Small intestine (tissue), 7 donors: ENCODE measurements at regions not wholly inside any gene's neighbourhood (a gene's known extent, or its start where the extent isn't known, plus 50 kb on each side); places are given as distances from the start of the nearest gene placed in this dataset.

ENCODE experiments used
- DNase-seq, 2 donors: peaks; one replicate each; pipeline versions ENCODE4 v3.0.0 to v3.0.0-alpha.2; 2013
- FAIRE-seq: peaks from 2 replicates; lab custom pipeline; 2012; peaks lifted over from hg19 to GRCh38; lab: Jason Lieb, UNC
- H3K27ac ChIP-seq, 3 donors: one replicate each; pipeline ENCODE4 v1.5.1; 2013; ENCODE audit warnings: low read length in 2 of 3, mild to moderate bottlenecking in 2 of 3, control low read depth in 1 of 3, inconsistent platforms in 1 of 3, low read depth in 1 of 3, moderate library complexity in 1 of 3
- H3K27me3 ChIP-seq, 3 donors: one replicate each; pipeline ENCODE4 v1.6.1; 2013; ENCODE audit warnings: low read length in 3 of 3, inconsistent platforms in 1 of 3; ENCODE audit not compliant: control insufficient read depth in 3 of 3, insufficient read depth in 3 of 3
- H3K36me3 ChIP-seq, 3 donors: one replicate each; pipeline ENCODE4 v1.6.1; 2013; ENCODE audit warnings: low read length in 3 of 3, inconsistent platforms in 1 of 3, low read depth in 1 of 3, mild to moderate bottlenecking in 1 of 3, moderate library complexity in 1 of 3; ENCODE audit not compliant: control insufficient read depth in 3 of 3, insufficient read depth in 2 of 3
- H3K4me1 ChIP-seq, 3 donors: one replicate each; pipeline ENCODE4 v1.6.1; 2013; ENCODE audit warnings: low read length in 2 of 3, inconsistent platforms in 1 of 3, low read depth in 1 of 3, mild to moderate bottlenecking in 1 of 3, moderate library complexity in 1 of 3; ENCODE audit not compliant: control insufficient read depth in 3 of 3, insufficient read depth in 2 of 3
- H3K4me3 ChIP-seq, 3 donors: one replicate each; pipeline ENCODE4 v1.5.1; 2013; ENCODE audit warnings: low read length in 3 of 3, control low read depth in 1 of 3, inconsistent platforms in 1 of 3, low read depth in 1 of 3, mild to moderate bottlenecking in 1 of 3, moderate library complexity in 1 of 3
- H3K9me3 ChIP-seq, 2 donors: one replicate each; pipeline ENCODE4 v1.6.1; 2013; ENCODE audit warnings: low read depth in 1 of 2, low read length in 1 of 2; ENCODE audit not compliant: control insufficient read depth in 2 of 2, insufficient read depth in 1 of 2
- WGBS, 3 donors: extraction: QIAGEN DNeasy Blood & Tissue Kit; methylation state at CpG; one replicate each; pipeline ENCODE4 v1.1.7; 2013; 5-methylcytosine and 5-hydroxymethylcytosine counted together
- donor health status: healthy with polysubstance abuse.
- donor health status: control.
- donor health status: control.
- donor health status: Bipolar disorder and iron deficiency.
- donor health status: healthy.

GRCh38 chr6:101284131-101284530, 109.4 kb upstream of the GRIK2 start:
- DNase-seq (no peak), FAIRE-seq (no peak)
- Histone ChIP-seq H3K4me3 (no peak overlapping the region), H3K36me3 (no peaks in the 10 kb centered on the region), H3K27me3 (no peaks in the 10 kb centered on the region), H3K4me1 (peaks cover 0 to 3% (median 0%) of the 10 kb centered on the region in 3 donors), H3K9me3 (no peaks in the 10 kb centered on the region), H3K27ac (no peak overlapping the region)
- WGBS, 3 donors = 88 to 96% (median 91%) methylated on average over 6 of the region's 6 CpGs

- FAIRE-seq (no peak), DNase-seq (peak; percentile 16 to 70)
- no peaks in the 10 kb centered on the region for H3K9me3 ChIP-seq
- WGBS, 3 donors = 9 to 29% (median 23%) methylated on average over 2 of the region's 2 CpGs
- H3K4me1 ChIP-seq = peaks cover 0 to 3% (median 0%) of the 10 kb centered on the region in 3 donors
- H3K27me3 ChIP-seq = no peaks in the 10 kb centered on the region
- H3K27ac ChIP-seq = no peak overlapping the region
- H3K36me3 ChIP-seq = no peaks in the 10 kb centered on the region
- H3K4me3 ChIP-seq = no peak overlapping the region
Observed at GRCh38 chr6:101286146-101286545, 107.4 kb upstream of the GRIK2 start.

GRCh38 chr6:101290346-101290745, 103.2 kb upstream of the GRIK2 start:
- Histone ChIP-seq H3K27me3 (no peaks in the 10 kb centered on the region), H3K27ac (no peak overlapping the region), H3K36me3 (no peaks in the 10 kb centered on the region), H3K9me3 (peaks cover 0 to 9% of the 10 kb centered on the region in 2 donors), H3K4me1 (peaks cover 0 to 3% (median 0%) of the 10 kb centered on the region in 3 donors), H3K4me3 (no peak overlapping the region)
- FAIRE-seq (no peak), DNase-seq (no peak)
- WGBS, 3 donors = 79 to 84% (median 83%) methylated on average over 2 of the region's 2 CpGs

- Histone ChIP-seq H3K4me3 (no peak overlapping the region), H3K36me3 (no peaks in the 10 kb centered on the region), H3K9me3 (peaks cover 0 to 9% of the 10 kb centered on the region in 2 donors), H3K27ac (no peak overlapping the region), H3K27me3 (no peaks in the 10 kb centered on the region), H3K4me1 (no peaks in the 10 kb centered on the region)
- DNase-seq (no peak), FAIRE-seq (no peak)
- 81 to 87% (median 83%) methylated on average over 5 of the region's 5 CpGs for WGBS, 3 donors
Observed at GRCh38 chr6:101294051-101294638, 99.4 kb upstream of the GRIK2 start.

- no peak overlapping the region for H3K4me3 ChIP-seq
- DNase-seq (no peak), FAIRE-seq (no peak)
Observed at GRCh38 chr6:101294676-101295075, 98.8 kb upstream of the GRIK2 start.

GRCh38 chr6:101296169-101296960, 97.1 kb upstream of the GRIK2 start:
- Histone ChIP-seq H3K4me1 (no peaks in the 10 kb centered on the region), H3K27ac (no peak overlapping the region), H3K9me3 (peaks cover 0 to 9% of the 10 kb centered on the region in 2 donors), H3K27me3 (no peaks in the 10 kb centered on the region), H3K36me3 (no peaks in the 10 kb centered on the region), H3K4me3 (no peak overlapping the region)
- WGBS, 3 donors = 63 to 73% (median 65%) methylated on average over 6 of the region's 6 CpGs
- FAIRE-seq (no peak), DNase-seq (no peak)

More at GRCh38 chr6:101294676-101295075, 98.8 kb upstream of the GRIK2 start:
- no peaks in the 10 kb centered on the region for H3K36me3 ChIP-seq
- H3K9me3 ChIP-seq = peaks cover 0 to 9% of the 10 kb centered on the region in 2 donors
- H3K27me3 ChIP-seq = no peaks in the 10 kb centered on the region
- H3K27ac ChIP-seq = no peak overlapping the region
- no peaks in the 10 kb centered on the region for H3K4me1 ChIP-seq

GRCh38 chr6:101302593-101302992, 90.9 kb upstream of the GRIK2 start:
- H3K36me3 ChIP-seq = no peaks in the 10 kb centered on the region
- FAIRE-seq (no peak), DNase-seq (no peak)
- H3K27me3 ChIP-seq = no peaks in the 10 kb centered on the region
- H3K4me3 ChIP-seq = no peak overlapping the region
- peaks cover 0 to 4% of the 10 kb centered on the region in 2 donors for H3K9me3 ChIP-seq
- 84 to 96% (median 93%) methylated on average over 1 of the region's 1 CpG for whole genome bisulfite sequencing, 3 donors
- no peak overlapping the region for H3K27ac ChIP-seq
- no peaks in the 10 kb centered on the region for H3K4me1 ChIP-seq

GRCh38 chr6:101303495-101303894, 90.0 kb upstream of the GRIK2 start:
- 75 to 86% (median 77%) methylated on average over 2 of the region's 2 CpGs for WGBS, 3 donors
- FAIRE-seq = no peak
- Histone ChIP-seq H3K27ac (no peak overlapping the region), H3K4me3 (no peak overlapping the region), H3K36me3 (no peaks in the 10 kb centered on the region), H3K27me3 (no peaks in the 10 kb centered on the region), H3K9me3 (peaks cover 0 to 4% of the 10 kb centered on the region in 2 donors), H3K4me1 (no peaks in the 10 kb centered on the region)
- no peak for DNase-seq
